Ovary (tissue), 3 donors: ENCODE measurements at regions not wholly inside any gene's neighbourhood (a gene's known extent, or its start where the extent isn't known, plus 50 kb on each side); places are given as distances from the start of the nearest gene placed in this dataset.

Experiments used
- EP300 ChIP-seq: sonication (generic); formaldehyde crosslinking; IDR thresholded peaks from one replicate; pipeline ENCODE4 v1.6.1; 2017; ENCODE audit warnings: antibody characterized with exemption
- POLR2A ChIP-seq: fragments of 450-650 bp; IDR thresholded peaks from one replicate; pipeline ENCODE4 v1.6.1; 2017; ENCODE audit warnings: antibody characterized with exemption, mild to moderate bottlenecking, moderate library complexity
- TF ChIP-seq, protein P1 (sequence below), 3 donors: fragments of 450-650 bp in 2 of 3; fragments of 200-600 bp in 1 of 3; IDR thresholded peaks; one replicate each; pipeline versions ENCODE4 v1.5.1 to v1.8.0; 2016 to 2022; ENCODE audit warnings: antibody characterized with exemption in 3 of 3, mild to moderate bottlenecking in 1 of 3
- donor health status: DM: no; HTN: no; CAD: no.

- no peak for TF ChIP-seq POLR2A
- TF ChIP-seq, protein P1, sequence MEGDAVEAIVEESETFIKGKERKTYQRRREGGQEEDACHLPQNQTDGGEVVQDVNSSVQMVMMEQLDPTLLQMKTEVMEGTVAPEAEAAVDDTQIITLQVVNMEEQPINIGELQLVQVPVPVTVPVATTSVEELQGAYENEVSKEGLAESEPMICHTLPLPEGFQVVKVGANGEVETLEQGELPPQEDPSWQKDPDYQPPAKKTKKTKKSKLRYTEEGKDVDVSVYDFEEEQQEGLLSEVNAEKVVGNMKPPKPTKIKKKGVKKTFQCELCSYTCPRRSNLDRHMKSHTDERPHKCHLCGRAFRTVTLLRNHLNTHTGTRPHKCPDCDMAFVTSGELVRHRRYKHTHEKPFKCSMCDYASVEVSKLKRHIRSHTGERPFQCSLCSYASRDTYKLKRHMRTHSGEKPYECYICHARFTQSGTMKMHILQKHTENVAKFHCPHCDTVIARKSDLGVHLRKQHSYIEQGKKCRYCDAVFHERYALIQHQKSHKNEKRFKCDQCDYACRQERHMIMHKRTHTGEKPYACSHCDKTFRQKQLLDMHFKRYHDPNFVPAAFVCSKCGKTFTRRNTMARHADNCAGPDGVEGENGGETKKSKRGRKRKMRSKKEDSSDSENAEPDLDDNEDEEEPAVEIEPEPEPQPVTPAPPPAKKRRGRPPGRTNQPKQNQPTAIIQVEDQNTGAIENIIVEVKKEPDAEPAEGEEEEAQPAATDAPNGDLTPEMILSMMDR (IDR thresholded peaks at IDR 0.05) = no peak
- TF ChIP-seq EP300 = no peak
Measured at GRCh38 chr3:153285982-153286381, 124.0 kb downstream of the RAP2B start.
